Tongue (tissue), 1 donor: ENCODE measurements at regions not wholly inside any gene's neighbourhood (a gene's known extent, or its start where the extent isn't known, plus 50 kb on each side); places are given as distances from the start of the nearest gene placed in this dataset.

Experiments used
- DNase-seq: peaks from one replicate; pipeline ENCODE4 v3.0.0-alpha.2; 2015

- DNase-seq: peak; percentile 46
Observed at GRCh38 chr2:120440521-120441350, 94.8 kb downstream of the INHBB start.

GRCh38 chr2:120441351-120441700 lies 95.4 kb downstream of the INHBB start:
- no peak for DNase-seq

DNA sequence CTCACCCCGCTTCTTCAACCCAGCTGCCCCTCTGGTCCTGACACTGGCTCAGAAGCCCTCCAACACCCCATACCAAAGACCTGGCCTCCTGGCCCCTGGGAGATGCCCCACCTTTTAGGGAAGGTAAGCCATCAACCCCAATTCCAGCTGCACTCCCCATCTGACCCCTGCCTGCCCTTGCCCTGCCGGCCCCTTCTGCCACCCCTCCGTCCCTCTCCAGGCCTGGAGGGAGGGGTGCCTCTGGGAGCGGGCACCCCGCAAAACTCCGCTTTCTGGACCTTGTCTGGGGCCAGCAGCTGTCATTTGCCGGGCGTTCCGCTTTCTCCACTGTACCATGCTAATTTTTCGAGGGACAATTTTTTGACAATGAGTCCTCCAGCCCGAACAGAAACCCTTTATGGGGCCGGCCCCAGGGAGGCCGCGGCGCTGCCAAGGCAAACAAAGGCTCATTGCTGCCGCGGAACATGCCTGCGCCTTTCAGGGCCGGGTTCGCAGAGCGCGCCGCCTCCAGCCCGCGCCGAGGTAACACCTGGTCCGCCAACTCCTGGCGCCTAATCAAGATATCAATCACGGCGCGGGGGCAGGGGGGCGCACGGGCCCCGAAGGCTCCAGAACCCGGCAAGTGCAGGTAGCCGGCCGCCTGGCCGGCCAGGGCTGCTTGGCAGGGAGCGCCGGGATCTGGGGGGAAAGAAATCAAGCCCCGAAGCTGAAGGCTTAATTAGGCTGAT lies 96.0 kb downstream of the INHBB start:
- DNase-seq: peak; percentile 73

- DNase-seq: no peak
Observed at GRCh38 chr2:120442541-120442922, 96.6 kb downstream of the INHBB start.

GRCh38 chr2:120442923-120443571 lies 97.1 kb downstream of the INHBB start:
- DNase-seq: peak; percentile 31

DNA sequence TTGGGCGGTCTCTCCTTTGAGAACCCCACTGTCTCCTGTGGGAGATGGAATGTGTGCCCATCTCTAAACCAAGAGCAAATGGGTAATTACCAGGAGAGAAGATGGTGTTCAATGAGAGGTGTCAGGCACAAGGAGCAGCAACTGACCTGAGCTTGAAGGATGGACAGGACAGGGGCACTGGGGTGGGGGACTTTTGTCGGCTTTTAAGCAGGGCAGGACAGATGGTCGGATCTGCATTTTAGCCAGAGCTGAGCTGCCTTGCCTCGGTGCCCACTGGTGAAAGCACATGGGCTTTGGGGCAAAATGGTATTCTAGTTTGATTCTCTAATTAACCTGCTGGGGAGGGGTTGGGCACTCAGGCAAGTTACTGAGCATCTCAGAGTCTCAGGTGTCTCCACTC lies 98.0 kb downstream of the INHBB start:
- no peak for DNase-seq

GRCh38 chr2:120444691-120445240 lies 98.8 kb downstream of the INHBB start:
- no peak for DNase-seq

DNA sequence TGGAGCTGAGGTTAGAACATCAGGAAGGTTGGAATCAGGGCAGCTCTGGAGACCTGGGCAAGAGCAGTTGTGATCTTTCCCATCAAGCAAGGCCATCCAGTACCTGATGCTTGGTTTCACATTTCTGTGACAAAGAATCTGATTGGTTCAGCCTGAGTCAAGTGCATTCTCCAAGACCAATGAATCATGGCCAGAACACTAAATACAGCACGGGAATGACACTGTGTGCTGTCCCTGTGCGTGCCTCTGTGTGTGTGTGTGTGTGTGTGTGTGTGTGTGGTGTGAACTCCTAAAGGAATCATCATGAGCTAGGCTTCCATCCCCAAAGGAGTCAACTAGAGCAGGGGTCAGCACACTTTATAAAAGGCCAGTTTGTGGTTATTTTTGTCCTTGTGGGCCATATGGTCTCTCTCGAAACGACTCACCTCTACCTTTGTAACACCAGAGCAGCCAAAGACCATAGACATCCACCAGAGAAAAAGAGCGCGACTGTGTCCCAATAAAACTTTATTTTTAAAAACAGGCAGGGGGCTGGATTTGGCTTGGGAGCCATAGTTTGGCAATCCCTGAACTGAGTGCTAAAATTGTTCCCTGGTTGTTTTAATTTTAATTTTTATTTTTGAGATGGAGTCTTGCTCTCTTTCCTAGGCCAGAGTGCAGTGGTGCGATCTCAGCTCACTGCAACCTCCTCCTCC lies 99.7 kb downstream of the INHBB start:
- DNase-seq: no peak

- DNase-seq: no peak
Observed at GRCh38 chr2:120446236-120447126, 100.5 kb downstream of the INHBB start.

DNA sequence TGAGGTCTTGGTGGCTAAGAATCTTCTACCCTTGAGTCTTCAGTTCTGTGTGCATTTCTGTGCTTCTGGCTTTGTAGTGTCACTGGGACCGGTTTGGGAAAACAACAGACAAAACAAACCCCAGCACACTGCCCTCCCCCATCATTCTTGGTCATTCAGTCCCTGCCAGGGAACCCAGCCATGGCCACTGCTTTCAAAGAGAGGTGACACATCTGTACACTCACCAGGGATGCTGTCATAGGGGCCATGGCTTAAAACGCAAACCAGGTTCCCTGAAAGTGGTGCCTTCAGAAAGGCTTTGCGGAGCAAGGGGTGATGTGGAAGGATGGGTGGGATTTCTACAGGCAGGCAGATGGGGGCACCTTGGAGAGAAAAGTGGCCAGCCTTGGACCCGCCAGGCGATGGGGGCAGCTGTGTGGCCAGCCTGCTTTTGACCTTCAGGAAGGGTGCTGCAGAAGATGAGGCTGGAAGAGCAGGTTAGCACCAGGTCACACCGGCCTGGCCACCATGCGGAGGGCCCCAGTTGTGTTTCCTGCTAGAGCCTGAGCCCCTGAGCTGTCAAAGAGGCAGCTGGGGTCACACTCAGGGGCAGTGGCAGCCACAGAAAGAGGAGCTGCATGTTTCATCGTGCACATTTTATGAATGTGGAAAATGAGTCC lies 101.3 kb downstream of the INHBB start:
- no peak for DNase-seq

DNA sequence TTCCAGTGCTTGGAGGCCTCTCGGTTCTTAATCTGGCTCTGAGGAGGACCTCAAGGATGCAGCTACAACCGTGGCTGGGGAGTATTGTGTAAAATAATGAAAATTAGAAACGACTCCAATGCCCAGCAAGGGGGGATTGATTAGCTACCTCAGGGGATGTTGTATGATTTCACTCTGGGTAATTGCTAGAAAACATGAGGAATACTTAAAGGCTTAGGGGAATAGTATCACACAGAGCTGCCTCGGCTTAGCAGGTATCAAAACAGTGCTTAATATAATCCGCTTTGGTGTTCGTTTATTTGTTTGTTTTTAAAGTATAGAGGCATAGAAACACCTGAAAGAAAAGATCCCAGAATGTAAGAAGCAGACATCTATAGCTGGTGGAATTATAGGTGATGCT lies 102.5 kb downstream of the INHBB start:
- no peak for DNase-seq

DNA sequence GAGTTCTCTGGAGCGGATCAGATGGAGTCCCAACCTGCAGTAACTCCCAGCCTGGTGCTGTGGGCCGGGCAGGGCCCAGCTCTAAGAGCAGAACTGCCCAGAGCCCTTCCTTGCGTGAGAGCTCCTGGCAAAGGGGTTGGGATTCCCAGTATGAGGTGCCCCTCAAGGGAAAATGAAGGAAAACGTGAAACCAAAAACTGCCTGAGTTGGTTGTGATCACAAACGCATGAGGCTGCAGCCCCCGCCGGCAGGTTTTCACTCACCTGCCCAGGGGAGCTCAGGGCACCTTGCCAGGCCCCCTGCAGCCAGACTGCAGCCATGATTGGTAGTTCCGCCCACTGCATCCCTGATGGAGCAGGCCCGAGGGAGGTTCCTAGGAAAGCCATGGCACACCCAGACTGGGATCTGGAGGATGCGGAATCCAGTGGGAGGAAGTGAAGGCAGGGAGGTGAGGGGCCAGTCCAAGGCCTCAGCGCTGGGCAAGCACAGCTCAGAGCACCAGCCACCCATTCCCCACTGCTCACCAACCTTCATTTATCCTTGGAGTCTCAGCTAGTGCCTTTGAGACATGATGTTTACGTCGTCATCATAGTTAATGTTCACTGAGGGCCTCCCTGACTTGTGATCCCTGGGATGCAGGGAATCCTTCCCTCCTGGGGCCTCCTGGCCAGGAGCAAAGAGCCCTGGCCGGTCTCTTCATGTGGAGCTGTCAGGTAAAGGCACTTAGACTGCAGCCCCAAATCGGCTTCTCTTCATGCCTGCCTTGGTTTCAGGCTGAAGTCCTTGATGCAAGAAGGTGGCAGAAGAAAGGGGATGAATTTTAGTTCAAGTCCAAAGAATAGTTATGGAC lies 103.2 kb downstream of the INHBB start:
- no peak for DNase-seq

DNA sequence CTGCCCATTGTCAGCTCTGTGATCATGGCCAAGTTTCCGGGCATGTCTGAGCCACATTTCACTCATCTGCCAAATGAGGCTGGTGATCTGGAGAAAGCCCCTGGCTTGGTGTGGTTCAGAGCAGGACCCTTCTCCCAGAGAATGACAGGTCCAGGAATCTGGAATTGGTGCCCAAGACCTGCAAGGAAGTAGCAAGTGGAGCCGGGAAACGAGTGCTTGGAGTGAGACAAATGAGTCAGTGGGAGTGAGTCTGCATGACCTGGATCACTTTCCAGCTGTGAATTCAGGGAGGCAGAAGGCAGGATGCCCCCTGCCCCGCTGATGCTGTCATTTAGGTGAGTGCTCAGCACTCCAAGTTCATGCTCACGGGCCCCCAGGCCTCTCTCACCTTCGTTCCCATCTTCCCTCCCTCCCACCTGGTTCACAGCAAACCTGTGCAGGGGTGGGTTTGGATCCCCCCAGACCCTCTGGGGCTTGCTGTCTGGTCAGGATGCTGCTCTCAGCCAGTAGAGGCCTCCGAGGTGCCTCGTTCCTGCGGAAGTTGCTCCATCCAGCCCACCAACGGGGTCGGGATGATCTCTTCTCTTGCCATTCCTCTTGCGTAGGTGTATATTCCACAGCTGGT lies 104.4 kb downstream of the INHBB start:
- no peak for DNase-seq

DNA sequence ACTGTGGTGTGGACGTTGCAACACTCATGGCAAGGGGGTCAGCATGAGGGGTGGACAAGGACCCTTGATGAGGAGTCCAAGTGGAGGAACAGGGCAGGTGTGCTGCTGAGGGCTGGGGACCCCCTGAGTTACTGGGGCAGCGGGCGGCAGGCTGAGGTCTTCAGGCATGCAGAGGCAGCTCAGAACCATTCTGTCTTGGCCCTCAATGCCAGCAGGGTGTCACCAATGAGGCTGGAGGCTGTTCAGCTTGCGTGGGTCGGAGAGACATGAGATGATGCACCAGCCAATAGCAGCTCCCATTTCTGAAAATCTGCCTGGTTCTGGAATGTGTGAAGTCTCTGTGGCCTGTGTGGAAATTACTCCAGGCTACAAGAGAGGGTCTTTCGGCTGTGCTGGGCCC lies 105.4 kb downstream of the INHBB start:
- DNase-seq: no peak

- no peak for DNase-seq
Observed at GRCh38 chr2:120452131-120452530, 106.2 kb downstream of the INHBB start.

- DNase-seq: no peak
Observed at GRCh38 chr2:120452945-120453634, 107.2 kb downstream of the INHBB start.

DNA sequence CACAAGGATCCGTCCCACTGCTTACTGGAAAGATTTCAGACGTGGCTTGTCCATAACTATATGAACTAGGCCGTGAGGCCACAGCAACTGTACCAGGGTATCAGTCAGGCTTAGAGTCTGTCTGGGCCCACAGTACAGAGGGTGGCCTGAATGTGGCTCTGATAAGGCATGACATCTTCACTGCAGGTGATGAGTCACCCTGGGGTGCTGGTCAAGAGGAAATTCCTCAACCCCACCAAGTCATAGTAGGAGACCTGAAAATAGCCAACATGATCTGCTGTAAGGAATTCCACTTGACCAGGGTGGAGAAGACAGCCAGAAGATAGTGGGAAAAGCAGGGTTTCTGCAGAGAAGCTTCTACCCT lies 107.7 kb downstream of the INHBB start:
- DNase-seq: no peak

- DNase-seq: no peak
Observed at GRCh38 chr2:120454654-120455385, 108.9 kb downstream of the INHBB start.
